ENCODE measurements at regions not wholly inside any gene's neighbourhood (a gene's known extent, or its start where the extent isn't known, plus 50 kb on each side); places are given as distances from the start of the nearest gene placed in this dataset.
"Not testable (repeated sequence)": the region's sequence is repeated elsewhere in the genome, so short reads cannot be mapped to it uniquely, and the experiment has no call there.

DNA sequence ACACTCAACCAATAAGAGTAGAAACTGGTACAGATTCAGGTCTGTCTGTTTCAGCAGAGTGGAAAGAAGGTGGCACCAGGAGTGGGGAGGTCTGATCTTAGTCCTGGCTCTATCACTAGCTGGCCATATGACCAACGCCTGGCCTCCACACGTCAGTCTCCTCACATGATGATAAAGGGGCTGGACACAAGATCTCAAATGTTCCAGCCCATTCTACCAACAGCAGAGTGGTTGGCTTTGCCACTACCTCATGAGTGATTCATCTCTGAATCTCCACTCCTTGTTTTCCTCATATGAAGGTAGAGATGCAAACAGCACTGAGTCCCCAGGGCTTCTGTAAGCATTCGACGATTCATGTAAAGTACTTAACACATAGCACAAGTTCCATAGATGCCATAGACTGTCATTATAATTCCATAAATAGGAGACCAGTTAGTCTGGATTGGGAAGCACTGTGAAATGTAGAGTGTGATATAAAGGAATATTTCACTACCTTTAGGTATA, 281.9 kb upstream of the ASIC2 start:
- no peak for DNase-seq

DNA sequence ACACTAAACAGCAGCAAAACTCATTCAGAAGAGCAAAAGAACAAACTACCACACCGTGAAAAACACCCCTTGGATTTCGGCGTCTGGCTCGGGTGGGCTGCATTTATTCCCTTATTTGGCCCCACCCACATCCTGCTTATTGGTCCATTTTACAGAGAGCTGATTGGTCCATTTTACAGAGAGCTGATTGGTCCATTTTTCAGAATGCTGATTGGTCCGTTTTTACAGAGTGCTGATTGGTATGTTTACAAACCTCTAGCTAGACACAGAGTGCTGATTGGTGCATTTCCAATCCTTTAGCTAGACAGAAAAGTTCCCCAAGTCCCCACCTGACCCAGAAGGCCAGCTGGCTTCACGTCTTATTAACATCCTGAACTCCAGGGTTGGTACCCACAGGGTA, 286.6 kb upstream of the ASIC2 start:
- DNase-seq, result not testable (repeated sequence)

DNA sequence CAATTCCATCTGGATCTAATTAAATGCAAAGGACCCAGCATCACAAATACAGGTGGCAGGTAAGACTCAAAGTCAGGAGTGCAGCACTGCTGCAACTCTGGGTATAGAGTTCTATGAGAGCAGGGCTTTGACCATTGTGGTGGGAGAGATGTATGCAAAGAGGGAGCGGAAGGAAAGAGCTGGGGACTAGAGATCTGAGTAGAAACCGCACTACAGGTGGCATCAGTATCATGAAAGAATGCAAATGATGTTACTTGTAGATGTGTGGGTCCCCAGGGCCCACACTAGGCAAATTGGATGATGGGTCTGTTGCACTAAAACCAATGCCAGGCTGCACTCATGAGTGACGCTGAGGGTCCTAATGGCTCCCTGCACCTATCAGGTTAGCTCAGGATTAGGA, 287.1 kb upstream of the ASIC2 start:
- no peak for DNase-seq

DNA sequence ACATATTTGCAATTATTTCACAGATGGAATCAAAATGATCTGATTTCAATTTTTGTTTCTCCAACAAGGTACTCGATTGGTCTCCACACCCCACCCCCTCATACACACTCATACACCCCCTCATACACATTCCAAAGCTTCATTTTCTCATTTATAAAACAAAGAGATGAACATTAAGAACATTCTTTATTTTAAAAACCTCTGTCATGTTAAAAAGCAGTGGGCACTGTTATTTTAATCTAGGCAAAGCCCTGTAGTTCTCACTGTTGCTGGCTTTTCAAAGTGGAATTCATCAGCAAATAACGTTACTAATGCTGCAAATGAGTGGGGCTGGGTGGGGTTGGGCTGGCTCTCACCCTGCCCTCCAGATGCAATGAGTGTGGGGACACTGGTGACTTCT, 289.6 kb upstream of the ASIC2 start:
- DNase-seq, result no peak

DNA sequence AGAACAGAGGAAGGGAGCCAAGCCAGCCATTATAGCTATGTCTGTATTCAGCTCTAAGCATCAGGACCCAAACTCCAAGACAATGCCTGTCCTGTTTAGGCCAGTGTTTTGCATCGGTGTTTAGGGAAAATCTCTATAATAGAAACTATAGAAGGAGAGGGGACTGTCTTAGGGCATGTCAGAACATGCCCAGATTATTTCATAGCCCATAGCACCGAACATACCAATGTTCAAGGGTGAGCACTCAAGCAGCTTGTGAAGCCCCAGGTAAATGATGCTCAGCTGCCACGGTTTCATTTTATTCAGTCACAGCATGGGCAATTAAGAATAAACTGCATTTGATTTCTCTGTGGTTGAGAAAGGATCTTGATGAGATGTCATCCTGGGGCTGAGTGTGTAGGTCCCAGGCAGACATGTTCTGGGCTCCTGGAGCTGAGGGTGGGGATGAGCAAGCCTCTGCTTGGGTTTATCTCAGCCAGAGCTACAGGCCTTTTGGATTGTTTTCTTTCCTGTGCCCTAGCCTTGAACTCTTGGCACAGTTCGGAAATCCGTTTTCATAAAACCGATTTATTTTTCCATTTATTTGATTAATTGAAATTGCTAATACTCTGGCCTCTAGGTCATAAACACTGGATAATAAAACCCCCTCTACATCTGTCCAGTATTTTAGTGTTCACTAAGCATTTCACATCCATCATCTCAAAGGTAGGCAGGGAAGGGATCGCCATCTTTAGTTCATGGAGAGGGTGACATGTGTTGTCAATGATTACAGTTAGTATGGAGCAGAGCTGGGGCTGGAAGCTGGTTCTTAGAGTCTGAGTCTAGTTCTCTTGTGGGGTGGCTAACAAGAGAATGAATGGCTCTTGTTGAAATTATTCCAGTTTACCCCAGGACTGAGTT, 290.7 kb upstream of the ASIC2 start:
- DNase-seq, result no peak

DNA sequence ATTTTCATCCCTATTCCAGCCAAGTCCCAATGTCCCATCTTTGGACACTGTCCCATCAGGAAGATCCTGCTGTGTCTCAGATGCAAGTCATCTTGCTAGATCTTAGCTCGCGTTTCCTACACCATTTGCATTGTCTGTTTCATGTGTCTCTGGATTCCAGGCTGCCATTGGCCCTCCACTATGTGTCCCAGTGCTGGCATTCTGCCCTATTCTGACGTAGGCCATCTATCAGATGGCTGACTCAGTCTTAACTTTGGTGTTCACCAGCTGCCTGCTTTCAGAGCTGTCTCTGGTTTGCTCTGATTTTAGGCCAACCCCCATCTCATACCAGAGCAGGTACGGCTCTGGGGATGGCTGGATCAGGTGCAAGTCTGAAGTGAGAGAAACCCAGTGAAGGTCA, 300.9 kb upstream of the ASIC2 start:
- DNase-seq, result no peak

DNA sequence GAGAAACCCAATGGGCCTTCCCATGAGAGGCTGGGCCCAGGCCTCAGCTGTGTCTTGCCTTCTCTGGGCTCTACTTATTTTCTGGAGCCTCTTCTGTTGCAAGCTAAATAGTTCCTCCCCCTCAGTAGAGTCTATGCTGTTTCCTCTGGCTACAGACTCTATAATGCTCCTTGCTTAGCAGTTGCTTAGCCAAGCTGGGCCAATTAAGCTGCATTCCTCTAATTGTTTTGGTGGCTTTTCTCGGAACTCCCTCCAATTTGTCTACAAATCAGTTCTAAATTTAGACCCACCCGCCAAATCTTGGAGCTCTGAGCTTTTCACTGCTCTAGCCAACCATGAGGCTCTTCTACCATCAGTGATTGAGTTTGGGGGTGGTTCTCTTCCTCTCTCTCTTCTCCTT, 302.7 kb upstream of the ASIC2 start:
- no peak for DNase-seq

DNA sequence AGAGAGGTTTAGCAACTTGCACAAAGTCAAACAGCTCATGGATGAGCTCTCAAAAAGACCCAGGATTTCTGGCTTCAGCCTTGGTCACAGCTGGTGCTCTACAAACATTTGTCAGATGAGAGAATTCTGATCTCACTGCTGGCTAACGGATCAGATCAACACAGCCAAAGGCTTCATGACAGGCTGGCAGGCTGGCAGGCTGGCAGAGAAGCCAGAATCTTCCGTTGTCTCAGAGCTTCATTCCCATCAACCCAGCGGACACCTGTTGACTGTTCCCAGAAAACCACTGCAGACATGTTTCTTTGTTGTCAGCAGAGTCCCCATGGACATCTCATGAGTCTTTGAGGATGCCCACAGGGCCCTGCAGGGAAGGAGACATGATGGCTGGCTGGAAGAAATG, 303.8 kb upstream of the ASIC2 start:
- no peak for DNase-seq

DNA sequence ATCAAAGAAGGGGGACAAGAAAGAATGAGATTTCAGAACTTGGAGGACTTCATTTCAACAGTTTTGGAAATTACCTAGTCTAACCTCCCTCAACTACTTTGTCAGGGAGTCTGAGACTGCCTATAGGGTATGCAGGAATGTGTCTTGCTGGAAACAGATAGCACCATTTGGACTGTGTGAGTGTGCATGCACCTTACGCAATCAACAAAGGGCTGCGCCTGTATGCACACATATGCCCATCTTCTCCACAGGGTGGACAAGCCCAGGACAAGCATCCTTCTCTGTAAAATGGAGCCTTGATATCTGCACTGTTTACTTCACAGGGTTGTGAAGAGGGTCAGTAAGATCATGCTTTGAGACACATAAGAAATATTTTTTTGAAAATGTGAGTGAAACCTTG, 305.7 kb upstream of the ASIC2 start:
- DNase-seq, result no peak

DNA sequence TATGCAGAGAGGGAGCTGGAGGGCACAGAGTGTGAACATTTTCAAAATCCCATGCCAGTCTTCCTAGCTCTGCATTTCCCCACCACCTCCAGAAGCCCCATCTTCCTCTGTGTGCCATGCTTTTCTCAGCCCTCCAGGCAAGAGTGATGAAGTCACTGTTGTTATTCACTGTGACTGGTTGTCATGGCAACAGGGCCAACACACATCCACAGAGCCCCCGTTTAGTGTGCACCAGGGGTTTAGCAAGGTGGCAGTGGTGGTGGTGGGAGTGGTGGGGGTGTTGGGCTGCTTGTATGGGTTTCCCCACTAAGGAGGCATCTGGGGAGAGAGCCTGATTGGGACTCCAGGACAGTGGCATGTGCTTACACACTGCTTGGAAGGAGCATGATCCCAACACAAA, 309.9 kb upstream of the ASIC2 start:
- DNase-seq, result no peak

DNA sequence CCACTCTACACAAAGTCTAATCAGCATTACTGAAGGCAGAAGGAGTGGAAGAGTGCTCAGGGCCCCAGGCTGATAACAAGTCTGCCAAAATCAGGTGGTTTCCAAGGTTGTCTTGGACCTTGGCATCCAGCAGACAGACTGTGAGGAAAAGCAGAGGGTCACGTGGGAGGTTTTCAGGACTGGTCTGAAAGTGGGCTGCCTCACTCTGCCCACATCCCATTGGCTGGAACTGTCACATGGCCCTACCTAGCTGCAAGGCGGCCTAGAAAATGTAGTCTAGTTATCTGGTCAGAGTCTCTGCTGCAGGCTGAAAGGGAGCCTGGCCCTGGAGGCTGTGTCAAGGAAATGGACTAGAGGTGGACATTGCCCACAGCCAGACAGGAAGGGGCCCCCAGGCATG, 310.7 kb upstream of the ASIC2 start:
- DNase-seq, result no peak

DNA sequence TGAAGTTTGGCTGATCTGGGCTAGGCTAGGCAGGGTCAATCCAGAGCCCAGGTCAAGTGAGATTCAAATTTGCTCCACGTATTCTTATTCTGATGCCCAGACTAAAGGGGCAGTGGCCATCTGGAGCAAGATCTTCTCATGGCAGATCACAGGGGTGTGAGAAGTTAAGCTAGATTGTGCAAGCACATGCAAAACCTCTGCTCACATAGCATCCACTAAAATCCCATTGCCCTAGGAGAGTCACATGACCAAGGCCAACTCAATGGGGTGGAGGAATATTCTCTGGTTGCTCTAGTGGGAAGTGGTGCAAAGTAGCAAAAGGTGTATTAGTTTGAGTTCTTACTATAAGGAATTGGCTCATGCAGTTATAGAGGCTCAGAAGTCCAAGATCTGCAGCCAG, 318.4 kb upstream of the ASIC2 start:
- no peak for DNase-seq

DNA sequence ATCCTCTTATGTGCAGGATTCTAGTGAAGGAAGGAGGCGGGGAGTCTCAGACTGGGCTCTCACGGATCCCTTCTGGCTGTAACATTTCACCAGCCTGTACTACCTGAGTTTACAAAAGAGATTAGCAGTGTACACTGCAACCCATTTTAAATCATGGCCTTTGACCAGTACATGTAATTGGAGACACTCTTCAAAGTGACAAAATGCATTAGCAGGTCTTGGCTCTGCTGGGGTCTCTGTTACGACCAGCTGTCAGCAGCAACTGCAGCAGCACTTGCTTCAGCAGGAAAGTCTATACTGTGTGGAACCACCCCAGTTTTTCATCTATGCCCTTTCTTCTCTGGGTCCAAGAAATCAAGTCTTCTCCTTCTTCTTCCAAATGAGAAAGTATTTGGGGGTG, 322.8 kb upstream of the ASIC2 start:
- no peak for DNase-seq

DNA sequence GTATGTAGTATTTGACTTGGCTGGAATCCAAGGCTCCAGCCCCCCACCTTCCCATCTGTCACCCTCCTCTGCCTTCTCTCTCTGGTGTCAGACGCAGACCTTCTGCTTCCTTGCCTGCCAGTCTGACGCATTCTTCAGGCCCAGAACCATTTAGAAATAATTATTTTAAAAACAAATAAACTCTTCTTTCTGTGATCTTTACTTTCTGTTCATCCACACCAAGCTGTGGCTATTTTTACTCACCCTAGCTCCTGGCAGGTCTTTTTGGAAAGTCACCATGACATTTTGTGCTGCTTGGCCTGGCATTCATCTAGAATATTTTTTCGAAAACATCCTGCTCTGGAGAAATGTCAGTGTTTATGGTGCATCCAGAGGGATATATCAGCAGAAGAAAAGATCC, 330.7 kb upstream of the ASIC2 start:
- DNase-seq, result no peak

DNA sequence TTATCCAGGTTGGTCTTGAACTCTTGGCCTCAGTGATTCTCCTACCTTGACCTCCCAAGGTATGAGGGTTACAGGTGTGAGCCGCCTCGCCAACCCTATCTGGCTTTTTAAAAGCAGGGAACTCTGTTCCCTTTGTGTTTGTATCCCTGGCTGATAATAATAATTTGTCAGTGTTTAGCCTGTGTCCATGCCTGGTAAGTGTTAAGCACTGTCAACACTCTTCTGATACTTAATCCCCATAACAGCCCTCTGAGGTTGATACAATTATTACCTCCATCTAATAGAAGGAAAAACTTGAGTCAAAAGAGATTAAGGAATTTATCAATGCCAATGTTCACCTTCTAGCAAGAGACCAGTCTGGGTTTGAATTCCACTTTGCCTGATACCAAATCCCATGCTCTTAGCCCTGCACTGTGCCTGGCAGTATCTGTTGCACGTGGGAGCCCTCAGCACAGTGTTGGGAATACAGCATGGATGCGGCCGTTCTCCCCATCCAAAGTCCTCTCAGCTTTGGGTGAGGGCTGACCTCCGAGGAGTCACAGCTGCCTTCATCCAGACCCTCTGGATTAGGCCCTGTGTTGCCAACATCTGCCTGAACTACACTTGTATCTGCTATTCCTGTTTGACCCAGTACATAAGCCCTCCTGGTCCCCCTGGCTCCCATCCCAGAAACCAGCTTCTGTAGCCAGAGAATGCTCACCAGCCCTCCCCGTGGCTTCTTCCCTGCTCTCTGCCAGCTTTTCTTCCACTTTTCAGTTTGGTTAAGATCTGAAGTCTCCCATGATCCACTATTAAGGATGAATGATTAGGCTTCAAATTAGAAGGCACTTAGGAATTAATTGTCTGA, 335.6 kb upstream of the ASIC2 start:
- DNase-seq, result no peak

DNA sequence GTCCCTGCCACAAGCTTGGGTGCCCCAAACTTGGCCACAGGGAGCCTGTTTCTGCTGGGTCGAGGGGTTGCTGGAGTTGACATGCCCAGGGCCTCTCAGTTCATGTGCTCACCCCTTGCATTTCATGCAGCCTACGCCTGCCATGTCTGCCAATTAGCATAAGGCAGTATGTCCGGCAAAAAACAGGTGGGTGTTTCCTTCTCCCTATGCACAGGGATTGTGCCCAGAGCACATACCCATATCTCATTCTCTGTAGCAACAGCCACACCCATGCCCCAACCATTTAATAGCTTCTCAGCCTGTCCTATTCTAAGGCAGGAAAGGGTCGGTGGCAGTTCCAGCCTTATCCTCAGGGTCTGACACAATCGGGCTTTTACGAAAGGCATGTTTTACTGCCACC, 340.4 kb upstream of the ASIC2 start:
- no peak for DNase-seq

DNA sequence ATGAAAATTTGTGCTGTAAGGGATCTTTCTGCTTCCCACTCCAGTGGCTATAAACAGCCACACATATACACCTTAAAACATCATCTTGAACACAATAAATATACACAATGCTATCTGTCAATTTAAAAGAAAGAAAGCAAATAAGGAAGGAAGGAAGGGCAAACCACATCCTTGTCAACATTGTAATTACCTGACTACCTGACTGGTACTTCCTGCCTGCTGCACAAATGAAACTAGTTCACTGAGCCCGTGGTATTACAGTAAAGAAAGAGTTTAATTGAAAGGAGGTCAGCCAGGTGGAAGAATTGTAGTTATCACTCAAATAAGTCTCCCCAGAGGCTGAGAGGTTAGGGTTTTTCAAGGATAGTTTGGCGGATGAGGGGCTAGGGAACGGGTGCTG, 344.4 kb upstream of the ASIC2 start:
- DNase-seq, result no peak

DNA sequence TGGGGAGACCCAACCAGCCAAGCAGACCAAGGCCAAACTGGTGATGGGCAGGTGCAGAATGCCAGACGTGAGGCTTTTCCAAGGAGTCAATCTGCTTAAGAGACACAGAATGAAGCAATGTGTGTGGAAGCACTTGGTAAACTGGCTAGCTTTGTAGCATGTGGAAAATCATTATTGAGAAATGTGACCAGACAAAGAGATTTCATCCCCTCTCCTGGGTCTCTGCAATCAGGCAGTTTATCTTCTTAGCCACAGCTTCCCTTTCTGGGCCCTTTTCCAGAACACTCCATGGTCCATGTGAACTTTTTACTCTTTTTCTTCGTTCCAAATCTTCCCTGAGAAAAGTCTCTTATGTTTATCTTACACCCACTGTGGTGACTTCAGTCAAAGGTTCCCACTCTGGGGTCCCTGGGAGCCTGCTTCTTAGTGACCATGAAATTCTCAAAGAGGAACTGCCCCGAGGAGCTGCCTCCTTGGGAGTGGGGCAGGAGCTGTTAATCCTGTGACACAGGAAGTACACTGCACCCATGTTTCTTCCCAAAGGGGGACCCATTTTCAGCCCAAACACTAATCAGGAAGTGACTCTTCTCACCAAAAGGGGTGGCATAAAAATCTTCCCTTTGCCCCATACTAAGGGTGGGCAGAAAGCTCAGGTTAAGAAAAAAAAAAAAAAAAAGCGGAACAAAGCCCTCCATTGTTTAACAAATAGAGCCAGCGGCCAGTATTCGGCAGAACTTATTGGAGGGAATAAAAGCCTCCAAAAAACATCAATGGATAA, 346.2 kb upstream of the ASIC2 start:
- DNase-seq, result no peak

DNA sequence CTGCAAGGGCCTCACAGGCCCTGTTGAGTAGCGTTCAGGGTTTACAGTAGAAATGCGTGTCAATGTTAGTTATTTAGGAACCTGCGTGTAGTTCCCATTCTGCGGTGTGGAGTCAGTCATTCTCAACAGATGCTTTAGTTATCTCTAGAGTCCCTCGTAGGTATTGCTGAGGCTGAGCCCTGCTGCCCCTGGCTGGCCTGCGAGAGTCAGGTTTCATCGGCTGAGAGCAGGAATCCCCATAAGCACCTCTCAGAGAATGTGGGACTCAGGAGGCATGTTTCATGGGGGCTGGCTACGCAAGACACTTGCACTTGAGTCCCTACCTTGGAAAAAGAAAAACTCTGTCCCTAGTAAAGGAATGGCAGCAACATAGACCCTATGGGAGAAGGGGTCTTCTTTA, 347.5 kb upstream of the ASIC2 start:
- no peak for DNase-seq

DNA sequence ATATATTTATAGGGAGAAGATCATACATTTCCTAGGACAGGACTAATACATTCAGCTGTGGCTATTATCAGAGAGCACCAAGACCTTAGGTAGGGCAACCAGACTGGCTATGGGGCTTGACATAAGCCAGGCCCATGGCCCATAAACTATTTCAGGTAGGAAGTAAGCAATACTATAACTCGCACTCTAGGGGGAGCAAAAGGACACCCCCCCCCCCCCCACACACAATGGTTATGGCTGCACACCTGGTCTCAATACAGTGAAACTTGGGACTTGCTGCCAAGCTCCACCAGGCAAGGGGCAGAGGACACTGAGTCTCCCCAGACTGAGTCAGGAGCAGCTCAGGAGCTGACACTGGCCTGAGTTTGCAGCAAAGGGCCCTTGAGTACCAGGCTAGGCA, 348.9 kb upstream of the ASIC2 start:
- DNase-seq, result no peak

DNA sequence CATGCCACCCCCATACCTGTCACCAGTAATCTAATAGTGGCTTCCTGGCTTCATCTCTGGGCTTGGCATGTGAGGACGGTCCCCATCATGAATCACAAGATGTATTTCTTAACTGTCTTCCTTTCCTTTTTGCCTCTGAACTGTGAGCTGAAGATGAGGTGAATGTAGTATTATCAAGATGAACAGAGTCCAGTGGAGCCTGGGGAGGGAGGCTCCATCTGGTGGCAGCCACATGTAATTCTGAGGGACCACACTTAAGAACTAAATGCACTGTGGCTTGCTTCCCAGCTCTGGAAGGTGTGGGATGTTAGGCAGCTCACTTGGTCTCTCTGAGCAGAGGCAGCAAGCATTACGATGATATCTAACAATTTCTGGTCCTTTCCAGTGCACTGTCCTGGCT, 354.9 kb upstream of the ASIC2 start:
- no peak for DNase-seq

DNA sequence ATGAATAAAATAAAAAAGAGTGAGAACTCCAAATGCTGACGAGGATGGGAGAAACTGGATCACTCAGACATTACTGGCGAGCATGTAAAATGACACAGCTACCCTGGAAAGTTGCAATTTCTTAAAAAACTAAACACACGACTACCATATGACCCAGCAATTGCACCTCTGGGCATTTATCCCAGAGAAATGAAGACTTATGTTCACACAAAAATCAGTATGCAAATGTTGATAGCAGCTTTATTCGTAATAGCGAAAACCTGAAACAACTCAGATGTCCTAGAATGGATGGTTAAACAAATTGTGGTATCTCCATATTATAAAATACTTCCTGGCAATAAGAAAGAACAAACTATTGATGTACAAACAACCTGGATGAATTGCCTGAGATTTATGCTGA, 357.2 kb upstream of the ASIC2 start:
- DNase-seq, result no peak

DNA sequence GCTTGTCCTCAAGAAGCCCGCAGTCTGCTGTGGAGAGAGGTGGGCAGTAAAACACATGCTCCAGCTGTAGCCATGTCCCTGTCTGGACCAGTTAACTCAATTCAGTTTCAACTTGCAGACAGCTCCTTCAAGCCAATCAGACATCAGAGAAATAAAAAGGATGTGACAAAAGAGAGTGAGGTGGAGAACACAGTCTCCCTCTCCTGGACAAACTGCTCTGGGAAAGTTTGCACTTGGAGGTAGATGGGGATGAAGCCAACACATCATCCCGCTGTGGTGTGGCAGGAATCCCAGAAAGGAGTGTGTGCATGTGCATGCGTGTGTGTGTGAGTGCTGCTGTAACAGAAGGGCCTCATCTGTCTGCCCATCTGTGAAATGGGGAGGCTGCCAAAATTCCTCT, 358.6 kb upstream of the ASIC2 start:
- no peak for DNase-seq

Data from stimulated activated CD4-positive, alpha-beta T cell treated with anti-CD3 and anti-CD28 coated beads, Interleukin-2, amount 100 ng/mL, for 24 hours (primary cell).